Activated CD4-positive, alpha-beta T cell treated with anti-CD3 and anti-CD28 coated beads, Interleukin-2, amount 10 ng/mL, durations not matched to agents 24 days and 14 days (primary cell): ENCODE measurements at regions not wholly inside any gene's neighbourhood (a gene's known extent, or its start where the extent isn't known, plus 50 kb on each side); places are given as distances from the start of the nearest gene placed in this dataset.
"Not testable (repeated sequence)": the region's sequence is repeated elsewhere in the genome, so short reads cannot be mapped to it uniquely, and the experiment has no call there.

Experiments used
- DNase-seq: peaks from one replicate; pipeline ENCODE4 v3.0.0; 2022
- H3K27ac Mint-ChIP-seq: one replicate; pipeline ENCODE4 v1.8.0; 2022; ENCODE audit warnings: mild to moderate bottlenecking, mixed read lengths
- H3K27me3 Mint-ChIP-seq: one replicate; pipeline ENCODE4 v1.8.0; 2022; ENCODE audit warnings: mixed read lengths
- H3K36me3 Mint-ChIP-seq: one replicate; pipeline ENCODE4 v1.8.0; 2022; ENCODE audit warnings: low read depth, mild to moderate bottlenecking, mixed read lengths
- H3K4me1 Mint-ChIP-seq: one replicate; pipeline ENCODE4 v1.8.0; 2021; ENCODE audit warnings: mixed read lengths
- H3K4me3 Mint-ChIP-seq: one replicate; pipeline ENCODE4 v1.8.0; 2022; ENCODE audit warnings: mild to moderate bottlenecking, moderate library complexity, mixed read lengths
- H3K9me3 Mint-ChIP-seq: one replicate; pipeline ENCODE4 v1.8.0; 2021; ENCODE audit warnings: mixed read lengths
- intact Hi-C: fragments of 100-400 bp; cut with micrococcal nuclease; formaldehyde crosslinking; loops from one replicate; pipeline ENCODE4 v1.15.1; 2023

- peaks cover 6% of the 10 kb centered on the region for H3K36me3 Mint-ChIP-seq
- H3K27me3 Mint-ChIP-seq, result no peaks in the 10 kb centered on the region
- peaks cover 41% of the 10 kb centered on the region for H3K4me1 Mint-ChIP-seq
- H3K9me3 Mint-ChIP-seq, result peaks cover 16% of the 10 kb centered on the region
- intact Hi-C loops, result no loop called here
- DNase-seq, result no peak
- H3K4me3 Mint-ChIP-seq, result no peak overlapping the region
- peak overlapping the region; percentile 21 for H3K27ac Mint-ChIP-seq
Measured at GRCh38 chr3:71994203-71994602, 209.3 kb upstream of the PROK2 start.

DNA sequence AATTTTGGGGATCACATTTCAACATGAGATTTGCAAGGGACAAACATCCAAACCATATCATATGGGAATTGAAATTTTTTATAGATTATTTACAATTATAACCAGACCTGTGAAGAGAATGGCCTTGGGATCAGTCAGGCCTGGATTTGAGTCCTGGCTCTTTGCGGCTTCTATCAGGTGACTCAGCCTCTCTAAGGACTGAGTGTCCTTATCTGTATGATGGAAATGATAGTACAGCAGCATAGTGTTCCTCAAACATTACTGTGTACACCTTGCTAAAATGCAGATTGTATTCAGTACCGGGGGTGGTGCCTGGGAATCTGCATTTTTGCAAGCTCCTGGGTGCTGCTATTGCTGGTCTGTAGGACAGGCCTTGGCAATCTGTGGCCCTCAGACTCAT is 206.7 kb upstream of the PROK2 start:
- no peak overlapping the region for H3K27ac Mint-ChIP-seq
- DNase-seq, result no peak
- intact Hi-C loops, result no loop called here
- peaks cover 30% of the 10 kb centered on the region for H3K4me1 Mint-ChIP-seq
- H3K9me3 Mint-ChIP-seq, result peaks cover 16% of the 10 kb centered on the region
- H3K27me3 Mint-ChIP-seq, result no peaks in the 10 kb centered on the region
- H3K4me3 Mint-ChIP-seq, result no peak overlapping the region
- H3K36me3 Mint-ChIP-seq, result peaks cover 4% of the 10 kb centered on the region

DNA sequence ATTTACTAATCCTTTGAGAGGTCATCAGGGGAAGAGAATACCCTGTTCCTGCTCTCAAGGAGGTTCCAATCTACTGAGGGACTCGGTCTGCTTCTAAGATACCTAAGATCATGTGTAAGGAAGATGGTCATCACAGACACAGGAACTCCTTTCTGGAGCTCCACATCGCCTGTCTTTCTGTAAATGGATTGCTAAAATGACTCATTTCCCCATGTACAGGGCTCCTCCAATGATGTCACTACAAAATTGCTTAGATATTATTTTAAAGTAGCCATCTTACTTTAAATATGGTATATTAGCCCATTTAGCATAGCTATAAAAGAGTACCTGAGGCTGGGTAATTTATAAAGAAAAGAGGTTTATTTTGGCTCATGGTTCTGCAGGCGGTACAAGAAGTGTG is 206.1 kb upstream of the PROK2 start:
- H3K27ac Mint-ChIP-seq, result no peak overlapping the region
- H3K36me3 Mint-ChIP-seq, result peaks cover 4% of the 10 kb centered on the region
- no peak for DNase-seq
- peaks cover 30% of the 10 kb centered on the region for H3K4me1 Mint-ChIP-seq
- peaks cover 16% of the 10 kb centered on the region for H3K9me3 Mint-ChIP-seq
- intact Hi-C loops, result no loop called here
- H3K27me3 Mint-ChIP-seq, result no peaks in the 10 kb centered on the region
- H3K4me3 Mint-ChIP-seq, result no peak overlapping the region

DNA sequence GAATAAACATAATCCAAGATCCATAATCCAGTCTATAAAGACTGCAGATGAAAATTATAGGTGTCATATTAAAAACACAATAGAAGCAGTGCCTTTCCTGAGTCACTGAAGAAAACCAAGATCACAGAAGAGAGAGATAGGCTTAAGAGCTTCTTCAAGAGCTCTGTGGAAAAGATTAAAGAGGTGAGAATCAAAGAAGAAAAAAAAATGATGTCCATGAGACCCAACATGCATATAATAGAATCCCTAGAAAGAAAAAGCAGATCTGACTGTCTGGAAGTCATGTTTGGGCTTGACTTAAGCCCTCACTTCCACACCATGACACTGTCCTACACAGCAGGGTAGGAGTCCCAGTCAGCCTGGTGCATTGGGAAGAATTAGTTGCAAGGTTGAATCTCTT is 205.6 kb upstream of the PROK2 start:
- no peak for DNase-seq
- intact Hi-C loops, result no loop called here
- Mint-ChIP-seq H3K27ac (peak overlapping the region; percentile 19), H3K9me3 (peaks cover 16% of the 10 kb centered on the region), H3K27me3 (no peaks in the 10 kb centered on the region), H3K4me3 (no peak overlapping the region), H3K4me1 (peaks cover 32% of the 10 kb centered on the region), H3K36me3 (peaks cover 4% of the 10 kb centered on the region)

GRCh38 chr3:71989165-71989564 is 204.2 kb upstream of the PROK2 start:
- Mint-ChIP-seq H3K27me3 (no peaks in the 10 kb centered on the region), H3K4me3 (no peak overlapping the region), H3K36me3 (peaks cover 4% of the 10 kb centered on the region), H3K4me1 (peaks cover 35% of the 10 kb centered on the region), H3K27ac (no peak overlapping the region), H3K9me3 (peaks cover 16% of the 10 kb centered on the region)
- intact Hi-C loops, result loop anchor here (10.0 kb wide), 1 partner anchor 114 kb away; no protein-coding TSS in a partner anchor
- DNase-seq, result no peak

GRCh38 chr3:71987828-71988227 is 202.9 kb upstream of the PROK2 start:
- no peak for DNase-seq
- Mint-ChIP-seq H3K4me3 (no peak overlapping the region), H3K9me3 (peaks cover 10% of the 10 kb centered on the region), H3K4me1 (peaks cover 38% of the 10 kb centered on the region), H3K36me3 (peaks cover 2% of the 10 kb centered on the region), H3K27me3 (no peaks in the 10 kb centered on the region), H3K27ac (no peak overlapping the region)
- intact Hi-C loops, result loop anchor here (10.0 kb wide), 1 partner anchor 113 kb away; no protein-coding TSS in a partner anchor

DNA sequence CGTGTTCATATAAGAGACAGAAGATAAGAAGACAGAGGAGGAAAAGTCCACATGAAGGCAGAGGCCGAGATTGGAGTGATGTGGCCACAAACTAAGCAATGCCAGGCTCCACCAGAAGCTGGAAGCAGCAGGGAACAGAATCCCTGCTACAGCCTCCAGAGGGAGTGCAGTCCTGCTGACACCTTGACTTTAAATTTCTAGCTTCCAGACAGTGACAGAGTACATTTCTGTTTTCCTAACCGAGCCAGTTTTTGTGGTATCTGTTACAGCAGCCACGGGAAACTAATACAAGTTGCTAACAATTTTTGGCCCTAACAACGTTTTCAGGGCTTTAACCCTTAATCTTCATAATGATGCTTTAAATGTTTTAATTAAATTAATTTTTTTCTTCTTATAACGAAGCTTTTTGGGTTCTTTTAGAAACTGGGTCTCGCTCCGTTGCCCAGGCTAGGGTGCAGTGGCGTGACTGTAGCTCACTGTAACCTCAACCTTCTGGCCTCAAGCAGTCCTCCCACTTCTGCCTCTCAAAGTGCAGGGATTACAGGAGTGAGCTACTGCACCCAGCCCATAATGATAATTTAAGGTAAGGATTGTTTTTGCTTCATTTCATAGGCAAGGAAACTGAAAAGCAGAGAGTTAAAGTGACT is 202.3 kb upstream of the PROK2 start:
- Mint-ChIP-seq H3K4me1 (peaks cover 43% of the 10 kb centered on the region), H3K36me3 (peaks cover 2% of the 10 kb centered on the region), H3K27me3 (no peaks in the 10 kb centered on the region), H3K9me3 (peaks cover 10% of the 10 kb centered on the region), H3K27ac (no peak overlapping the region), H3K4me3 (no peak overlapping the region)
- DNase-seq, result no peak
- intact Hi-C loops, result loop anchor here (10.0 kb wide), 1 partner anchor 112 kb away; no protein-coding TSS in a partner anchor

GRCh38 chr3:71986606-71987005 is 201.7 kb upstream of the PROK2 start:
- H3K36me3 Mint-ChIP-seq, result peaks cover 2% of the 10 kb centered on the region

GRCh38 chr3:71984843-71985613 is 200.1 kb upstream of the PROK2 start:
- H3K27me3 Mint-ChIP-seq, result no peaks in the 10 kb centered on the region
- no peaks in the 10 kb centered on the region for H3K36me3 Mint-ChIP-seq
- DNase-seq, result peak; percentile 75
- intact Hi-C loops, result loop anchor here (1.0 to 10.0 kb wide), 2 partner anchors 14 to 110 kb away; no protein-coding TSS in a partner anchor
- peaks cover 49% of the 10 kb centered on the region for H3K4me1 Mint-ChIP-seq
- peaks cover 10% of the 10 kb centered on the region for H3K9me3 Mint-ChIP-seq
- H3K27ac Mint-ChIP-seq, result peak overlapping the region; percentile 87
- H3K4me3 Mint-ChIP-seq, result peak overlapping the region; percentile 74

More at GRCh38 chr3:71986606-71987005, 201.7 kb upstream of the PROK2 start:
- intact Hi-C loops, result loop anchor here (10.0 kb wide), 1 partner anchor 112 kb away; no protein-coding TSS in a partner anchor
- Mint-ChIP-seq H3K27me3 (no peaks in the 10 kb centered on the region), H3K4me1 (peaks cover 48% of the 10 kb centered on the region), H3K9me3 (peaks cover 10% of the 10 kb centered on the region), H3K4me3 (no peak overlapping the region), H3K27ac (no peak overlapping the region)
- DNase-seq, result no peak

GRCh38 chr3:71983694-71984093 is 198.7 kb upstream of the PROK2 start:
- H3K36me3 Mint-ChIP-seq, result no peaks in the 10 kb centered on the region
- H3K9me3 Mint-ChIP-seq, result peaks cover 10% of the 10 kb centered on the region
- DNase-seq, result no peak
- intact Hi-C loops, result loop anchor here (2.0 to 10.0 kb wide), 3 partner anchors 25 to 117 kb away; no protein-coding TSS in a partner anchor
- H3K27me3 Mint-ChIP-seq, result no peaks in the 10 kb centered on the region
- H3K4me1 Mint-ChIP-seq, result peaks cover 57% of the 10 kb centered on the region
- H3K27ac Mint-ChIP-seq, result peak overlapping the region; percentile 82
- H3K4me3 Mint-ChIP-seq, result no peak overlapping the region

- intact Hi-C loops, result loop anchor here (1.0 to 10.0 kb wide), 4 partner anchors 24 to 153 kb away; no protein-coding TSS in a partner anchor
- Mint-ChIP-seq H3K9me3 (peaks cover 10% of the 10 kb centered on the region), H3K4me3 (peak overlapping the region; percentile 30)
Measured at GRCh38 chr3:71982506-71983258, 197.7 kb upstream of the PROK2 start.

GRCh38 chr3:71979175-71979574 is 194.2 kb upstream of the PROK2 start:
- H3K9me3 Mint-ChIP-seq, result peaks cover 19% of the 10 kb centered on the region
- H3K4me3 Mint-ChIP-seq, result no peak overlapping the region
- no peak for DNase-seq
- intact Hi-C loops, result loop anchor here (2.0 to 10.0 kb wide), 5 partner anchors 257 to 866 kb away; partner anchors contain the start of gene SHQ1
- H3K27me3 Mint-ChIP-seq, result no peaks in the 10 kb centered on the region
- H3K36me3 Mint-ChIP-seq, result no peaks in the 10 kb centered on the region
- peak overlapping the region; percentile 88 for H3K27ac Mint-ChIP-seq
- H3K4me1 Mint-ChIP-seq, result peaks cover 52% of the 10 kb centered on the region

More at GRCh38 chr3:71982506-71983258, 197.7 kb upstream of the PROK2 start:
- peak; percentile 85 for DNase-seq
- not testable (repeated sequence) for H3K27me3 Mint-ChIP-seq, H3K36me3 Mint-ChIP-seq
- Mint-ChIP-seq H3K27ac (peak overlapping the region; percentile 82), H3K4me1 (peaks cover 63% of the 10 kb centered on the region)

GRCh38 chr3:71978150-71978721 is 193.3 kb upstream of the PROK2 start:
- Mint-ChIP-seq H3K27ac (peak overlapping the region; percentile 88), H3K36me3 (no peaks in the 10 kb centered on the region), H3K4me3 (peak overlapping the region; percentile 59), H3K27me3 (no peaks in the 10 kb centered on the region), H3K4me1 (peaks cover 45% of the 10 kb centered on the region), H3K9me3 (peaks cover 19% of the 10 kb centered on the region)
- peak; percentile 76 for DNase-seq
- intact Hi-C loops, result loop anchor here (1.0 to 10.0 kb wide), 8 partner anchors 157 to 867 kb away; partner anchors contain the start of gene SHQ1
